Smooth muscle cell (in vitro differentiated cells): ENCODE measurements at regions not wholly inside any gene's neighbourhood (a gene's known extent, or its start where the extent isn't known, plus 50 kb on each side); places are given as distances from the start of the nearest gene placed in this dataset.

ENCODE experiments used
- DNase-seq: peaks from one replicate; lab custom pipeline; 2025; ENCODE audit not compliant: unreplicated experiment; lab: John Stamatoyannopoulos, UW
- H2AFZ ChIP-seq: fragments of 200-600 bp; sonication (generic); 2 replicates; pipeline ENCODE4 v1.6.0; 2016; ENCODE audit warnings: antibody characterized with exemption, low read depth, mild to moderate bottlenecking
- H3F3A ChIP-seq: fragments of 200-600 bp; sonication (generic); 2 replicates; pipeline ENCODE4 v1.6.0; 2017; ENCODE audit warnings: antibody characterized with exemption, low read depth
- H3K27ac ChIP-seq: fragments of 200-600 bp; sonication (generic); 2 replicates; pipeline ENCODE4 v1.5.1; 2016; ENCODE audit warnings: low read depth, mild to moderate bottlenecking
- H3K27me3 ChIP-seq: fragments of 200-600 bp; sonication (generic); 2 replicates; pipeline ENCODE4 v1.6.1; 2016; ENCODE audit warnings: low read depth, mild to moderate bottlenecking
- H3K36me3 ChIP-seq: fragments of 200-600 bp; sonication (generic); 2 replicates; pipeline ENCODE4 v1.5.1; 2016; ENCODE audit warnings: low read depth
- H3K4me1 ChIP-seq: fragments of 200-600 bp; sonication (generic); 2 replicates; pipeline ENCODE4 v1.5.1; 2016; ENCODE audit warnings: low read depth
- H3K4me2 ChIP-seq: fragments of 200-600 bp; sonication (generic); 2 replicates; pipeline ENCODE4 v1.6.0; 2016; ENCODE audit warnings: mild to moderate bottlenecking
- H3K4me3 ChIP-seq: fragments of 200-600 bp; sonication (generic); 2 replicates; pipeline ENCODE4 v1.5.1; 2016; ENCODE audit warnings: mild to moderate bottlenecking
- H3K79me2 ChIP-seq: fragments of 200-600 bp; sonication (generic); 2 replicates; pipeline ENCODE4 v1.6.0; 2016; ENCODE audit warnings: low read depth, mild to moderate bottlenecking
- H3K9ac ChIP-seq: fragments of 200-600 bp; sonication (generic); 2 replicates; pipeline ENCODE4 v1.6.0; 2016; ENCODE audit warnings: low read depth
- H3K9me3 ChIP-seq: fragments of 200-600 bp; sonication (generic); replicated peaks from 2 replicates; pipeline ENCODE4 v1.5.1; 2016; ENCODE audit warnings: low read depth
- H4K20me1 ChIP-seq: fragments of 200-600 bp; sonication (generic); 2 replicates; pipeline ENCODE4 v1.6.0; 2016; ENCODE audit warnings: low read depth
- WGBS: methylation state at CpG from one replicate; pipeline ENCODE4 v1.1.7; 2016; ENCODE audit warnings: low lambda C conversion rate; 5-methylcytosine and 5-hydroxymethylcytosine counted together
- TF ChIP-seq, protein P1 (sequence below): fragments of 200-600 bp; sonication (generic); IDR thresholded peaks from 2 replicates; pipeline ENCODE4 v1.5.1; 2017; ENCODE audit warnings: borderline replicate concordance, mild to moderate bottlenecking, antibody characterized with exemption; ENCODE audit not compliant: insufficient read depth, poor library complexity, severe bottlenecking

DNA sequence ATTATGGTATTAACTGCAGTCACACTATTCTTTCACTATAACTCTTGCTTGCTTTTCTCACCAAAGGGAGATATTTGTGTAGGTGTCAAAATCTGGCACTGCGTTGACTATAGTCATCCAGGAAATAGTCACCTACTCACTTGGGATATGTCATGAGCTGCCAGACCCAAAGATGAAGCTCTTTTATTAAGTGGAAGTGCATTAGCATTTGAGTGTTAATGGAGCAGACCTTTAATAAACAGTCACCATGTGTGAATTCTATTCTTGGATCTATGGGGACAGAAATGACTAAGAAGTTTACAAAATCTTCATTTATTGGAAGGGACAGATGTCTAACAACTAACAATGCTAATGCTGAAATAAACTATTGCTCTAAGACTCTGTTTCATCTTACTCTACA, 130.1 kb upstream of the NEDD9 start:
- no peak overlapping the region for H2AFZ ChIP-seq
- H3K27ac ChIP-seq: no peak overlapping the region
- no peaks in the 10 kb centered on the region for H3K9me3 ChIP-seq
- 35% methylated on average over 1 of the region's 1 CpG for WGBS
- TF ChIP-seq, protein P1, sequence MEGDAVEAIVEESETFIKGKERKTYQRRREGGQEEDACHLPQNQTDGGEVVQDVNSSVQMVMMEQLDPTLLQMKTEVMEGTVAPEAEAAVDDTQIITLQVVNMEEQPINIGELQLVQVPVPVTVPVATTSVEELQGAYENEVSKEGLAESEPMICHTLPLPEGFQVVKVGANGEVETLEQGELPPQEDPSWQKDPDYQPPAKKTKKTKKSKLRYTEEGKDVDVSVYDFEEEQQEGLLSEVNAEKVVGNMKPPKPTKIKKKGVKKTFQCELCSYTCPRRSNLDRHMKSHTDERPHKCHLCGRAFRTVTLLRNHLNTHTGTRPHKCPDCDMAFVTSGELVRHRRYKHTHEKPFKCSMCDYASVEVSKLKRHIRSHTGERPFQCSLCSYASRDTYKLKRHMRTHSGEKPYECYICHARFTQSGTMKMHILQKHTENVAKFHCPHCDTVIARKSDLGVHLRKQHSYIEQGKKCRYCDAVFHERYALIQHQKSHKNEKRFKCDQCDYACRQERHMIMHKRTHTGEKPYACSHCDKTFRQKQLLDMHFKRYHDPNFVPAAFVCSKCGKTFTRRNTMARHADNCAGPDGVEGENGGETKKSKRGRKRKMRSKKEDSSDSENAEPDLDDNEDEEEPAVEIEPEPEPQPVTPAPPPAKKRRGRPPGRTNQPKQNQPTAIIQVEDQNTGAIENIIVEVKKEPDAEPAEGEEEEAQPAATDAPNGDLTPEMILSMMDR: no peak
- H3K27me3 ChIP-seq: no peaks in the 10 kb centered on the region
- peaks cover 7% of the 10 kb centered on the region for H3F3A ChIP-seq
- H3K4me2 ChIP-seq: no peak overlapping the region
- no peak overlapping the region for H3K4me3 ChIP-seq
- no peak overlapping the region for H3K9ac ChIP-seq
- DNase-seq: no peak
- H3K4me1 ChIP-seq: peaks cover 17% of the 10 kb centered on the region
- H3K36me3 ChIP-seq: no peaks in the 10 kb centered on the region
- no peaks in the 10 kb centered on the region for H4K20me1 ChIP-seq
- no peaks in the 10 kb centered on the region for H3K79me2 ChIP-seq

DNA sequence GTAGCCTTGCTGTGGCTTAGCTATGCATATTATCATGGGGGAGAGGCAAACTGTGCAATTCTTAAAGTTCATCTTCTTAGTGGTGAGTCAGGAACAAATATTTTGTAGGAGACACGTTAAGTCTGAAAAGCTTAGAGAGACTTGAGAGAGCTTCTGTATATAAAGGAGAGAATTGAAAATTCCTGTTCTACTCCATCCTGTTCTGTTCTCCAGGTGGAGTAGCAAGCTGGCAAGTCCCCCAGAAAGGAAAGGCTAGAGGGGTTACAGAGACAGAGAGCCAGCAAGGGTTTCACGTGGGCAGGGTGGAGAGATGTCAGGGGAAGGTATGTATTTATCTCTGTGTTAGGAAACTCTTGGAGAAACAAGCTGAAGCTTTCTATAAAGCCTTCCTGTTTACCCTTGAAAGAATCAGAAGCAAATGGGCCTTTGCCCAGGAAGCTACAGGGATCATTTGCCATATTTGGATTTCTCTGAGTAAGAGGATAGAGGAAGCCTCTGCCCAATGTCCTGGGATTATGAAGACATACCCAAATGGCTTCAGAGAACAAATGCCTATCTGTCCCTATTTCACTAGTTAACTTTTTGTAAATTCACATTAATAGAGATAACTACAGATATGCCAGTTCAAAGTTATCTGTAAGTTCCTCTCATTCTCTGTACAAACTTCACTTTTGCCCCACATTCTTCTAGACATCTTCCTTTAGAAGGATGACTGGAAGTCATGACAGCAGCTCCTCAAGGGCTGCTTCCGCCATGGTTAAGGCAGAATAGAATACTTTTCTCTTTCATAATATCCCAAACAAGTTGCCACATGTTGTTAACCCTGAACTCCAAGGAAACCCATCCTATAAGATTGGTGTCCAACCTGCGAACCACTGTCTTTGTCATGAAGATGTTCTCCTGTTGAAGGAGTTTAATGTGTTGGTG, 126.7 kb upstream of the NEDD9 start:
- no peaks in the 10 kb centered on the region for H4K20me1 ChIP-seq
- peak overlapping the region; percentile 3 for H2AFZ ChIP-seq
- peak overlapping the region; percentile 16 for H3K9ac ChIP-seq
- no peaks in the 10 kb centered on the region for H3K9me3 ChIP-seq
- WGBS: 54% methylated on average over 4 of the region's 4 CpGs
- H3K4me1 ChIP-seq: no peaks in the 10 kb centered on the region
- H3K27me3 ChIP-seq: no peaks in the 10 kb centered on the region
- peak overlapping the region; percentile 29 for H3K4me2 ChIP-seq
- TF ChIP-seq, protein P1: no peak
- H3K27ac ChIP-seq: peak overlapping the region; percentile 84
- no peaks in the 10 kb centered on the region for H3K79me2 ChIP-seq
- no peak overlapping the region for H3K4me3 ChIP-seq
- DNase-seq: no peak
- H3K36me3 ChIP-seq: no peaks in the 10 kb centered on the region
- peaks cover 6% of the 10 kb centered on the region for H3F3A ChIP-seq

DNA sequence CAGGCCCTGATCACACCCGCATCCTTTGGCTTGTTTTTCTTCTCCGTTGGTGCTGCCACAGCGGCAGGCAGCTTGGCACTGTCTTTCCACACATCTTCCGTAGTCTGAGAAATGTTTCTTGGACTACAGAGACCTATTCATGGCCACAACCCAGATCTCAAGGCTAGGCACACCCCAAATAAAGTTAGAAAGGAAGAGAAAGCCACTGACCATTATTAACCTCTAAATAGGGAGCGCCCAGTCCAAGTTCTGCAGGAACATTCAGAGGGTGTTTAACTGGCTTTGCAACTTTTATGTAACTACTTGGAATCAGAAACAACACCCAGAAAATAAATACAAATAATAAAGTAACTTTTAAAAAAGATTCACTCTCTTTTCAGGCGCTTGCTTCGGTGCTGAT, 124.8 kb upstream of the NEDD9 start:
- no peak overlapping the region for H3K9ac ChIP-seq
- H3K27me3 ChIP-seq: no peaks in the 10 kb centered on the region
- WGBS: 96% methylated on average over 7 of the region's 7 CpGs
- H3K9me3 ChIP-seq: no peaks in the 10 kb centered on the region
- DNase-seq: no peak
- TF ChIP-seq, protein P1: no peak
- H3K4me1 ChIP-seq: no peaks in the 10 kb centered on the region
- H3K4me2 ChIP-seq: no peak overlapping the region
- H3K4me3 ChIP-seq: no peak overlapping the region
- peaks cover 11% of the 10 kb centered on the region for H3F3A ChIP-seq
- H3K27ac ChIP-seq: no peak overlapping the region
- H3K36me3 ChIP-seq: no peaks in the 10 kb centered on the region
- no peak overlapping the region for H2AFZ ChIP-seq
- no peaks in the 10 kb centered on the region for H3K79me2 ChIP-seq
- H4K20me1 ChIP-seq: no peaks in the 10 kb centered on the region
